ENCODE measurements at regions not wholly inside any gene's neighbourhood (a gene's known extent, or its start where the extent isn't known, plus 50 kb on each side); places are given as distances from the start of the nearest gene placed in this dataset.

- H3K36me3 ChIP-seq: no peaks in the 10 kb centered on the region
- no peak overlapping the region for H3K4me3 ChIP-seq
- no peaks in the 10 kb centered on the region for H3K4me1 ChIP-seq
- TF ChIP-seq CTCF (IDR thresholded peaks at IDR 0.05): no peak
- TF ChIP-seq POLR2AphosphoS5 (IDR thresholded peaks at IDR 0.05): no peak
- no peak for TF ChIP-seq POLR2A (IDR thresholded peaks at IDR 0.05)
- TF ChIP-seq EP300 (IDR thresholded peaks at IDR 0.05): no peak
- no peaks in the 10 kb centered on the region for H3K27me3 ChIP-seq
- no peak for DNase-seq
- H3K27ac ChIP-seq: no peak overlapping the region
- 90 to 97% methylated on average over 3 of the region's 3 CpGs for WGBS, 2 donors
- no peak for ATAC-seq (ENCODE audit: low FRiP score in 2 of 2)
- peaks cover 0 to 4% (median 0%) of the 10 kb centered on the region in 4 donors for H3K9me3 ChIP-seq
Observed at GRCh38 chr2:82636402-82637020, 1822.6 kb downstream of the SUCLG1 start.

- H3K27ac ChIP-seq: no peak overlapping the region
- no peak overlapping the region for H3K4me3 ChIP-seq
- no peak for TF ChIP-seq POLR2A (IDR thresholded peaks at IDR 0.05)
- TF ChIP-seq CTCF (IDR thresholded peaks at IDR 0.05): no peak
- no peak for TF ChIP-seq EP300 (IDR thresholded peaks at IDR 0.05)
- TF ChIP-seq POLR2AphosphoS5 (IDR thresholded peaks at IDR 0.05): no peak
- no peak for ATAC-seq (ENCODE audit: low FRiP score in 2 of 2)
- no peaks in the 10 kb centered on the region for H3K4me1 ChIP-seq
- no peak for DNase-seq
- H3K36me3 ChIP-seq: no peaks in the 10 kb centered on the region
- no peaks in the 10 kb centered on the region for H3K9me3 ChIP-seq
- no peaks in the 10 kb centered on the region for H3K27me3 ChIP-seq
Observed at GRCh38 chr2:82599021-82599420, 1860.1 kb downstream of the SUCLG1 start.

GRCh38 chr2:82596581-82596980 is 1862.5 kb downstream of the SUCLG1 start:
- ATAC-seq (ENCODE audit: low FRiP score in 2 of 2) (no peak), DNase-seq (no peak)
- H3K9me3 ChIP-seq: no peaks in the 10 kb centered on the region
- no peaks in the 10 kb centered on the region for H3K36me3 ChIP-seq
- H3K4me3 ChIP-seq: no peak overlapping the region
- no peak overlapping the region for H3K27ac ChIP-seq
- no peak for TF ChIP-seq CTCF (IDR thresholded peaks at IDR 0.05)
- H3K27me3 ChIP-seq: no peaks in the 10 kb centered on the region
- no peaks in the 10 kb centered on the region for H3K4me1 ChIP-seq
- 88 to 94% methylated on average over 1 of the region's 1 CpG for WGBS, 2 donors

GRCh38 chr2:82591718-82592117 is 1867.4 kb downstream of the SUCLG1 start:
- Histone ChIP-seq H3K36me3 (no peaks in the 10 kb centered on the region), H3K4me1 (no peaks in the 10 kb centered on the region), H3K4me3 (no peak overlapping the region), H3K27me3 (no peaks in the 10 kb centered on the region), H3K9me3 (no peaks in the 10 kb centered on the region), H3K27ac (no peak overlapping the region)
- DNase-seq (no peak), ATAC-seq (ENCODE audit: low FRiP score in 2 of 2) (no peak)
- 71 to 80% methylated on average over 3 of the region's 3 CpGs for WGBS, 2 donors
- TF ChIP-seq CTCF (IDR thresholded peaks at IDR 0.05): no peak
- no peak for TF ChIP-seq EP300 (IDR thresholded peaks at IDR 0.05)
- TF ChIP-seq POLR2AphosphoS5 (IDR thresholded peaks at IDR 0.05): no peak
- no peak for TF ChIP-seq POLR2A (IDR thresholded peaks at IDR 0.05)

GRCh38 chr2:82576656-82577055 is 1882.4 kb downstream of the SUCLG1 start:
- ATAC-seq (ENCODE audit: low FRiP score in 2 of 2) (no peak), DNase-seq (no peak)
- Histone ChIP-seq H3K4me3 (no peak overlapping the region), H3K4me1 (no peaks in the 10 kb centered on the region), H3K9me3 (peaks cover 0 to 5% (median 0%) of the 10 kb centered on the region in 4 donors), H3K36me3 (no peaks in the 10 kb centered on the region), H3K27ac (no peak overlapping the region), H3K27me3 (no peaks in the 10 kb centered on the region)
- no peak for TF ChIP-seq POLR2A (IDR thresholded peaks at IDR 0.05)
- no peak for TF ChIP-seq EP300 (IDR thresholded peaks at IDR 0.05)
- TF ChIP-seq POLR2AphosphoS5 (IDR thresholded peaks at IDR 0.05): no peak
- TF ChIP-seq CTCF (IDR thresholded peaks at IDR 0.05): no peak

Data from upper lobe of left lung (tissue), 6 donors.